CD4-positive, alpha-beta memory T cell (primary cell): ENCODE measurements at regions not wholly inside any gene's neighbourhood (a gene's known extent, or its start where the extent isn't known, plus 50 kb on each side); places are given as distances from the start of the nearest gene placed in this dataset.
"Not testable (repeated sequence)": the region's sequence is repeated elsewhere in the genome, so short reads cannot be mapped to it uniquely, and the experiment has no call there.

ENCODE experiments used
- CTCF ChIA-PET: fragments of 350-600 bp; sonication (Branson Sonifier 250); formaldehyde crosslinking; loops from one replicate; lab custom pipeline; 2021; ENCODE audit warnings: inconsistent platforms; ENCODE audit not compliant: partially characterized antibody; lab: Charles Lee
- POLR2A ChIA-PET: fragments of 350-600 bp; sonication (Branson Sonifier 250); formaldehyde crosslinking; loops from one replicate; lab custom pipeline; 2021; ENCODE audit not compliant: partially characterized antibody; lab: Charles Lee
- DNase-seq, 5 donors: peaks; one replicate each; pipeline versions ENCODE4 v3.0.0 to v3.0.0-alpha.2; 2020 to 2022; ENCODE audit warnings: mixed read lengths in 1 of 5
- H3K27ac ChIP-seq: one replicate; pipeline ENCODE4 v1.7.0; 2013; ENCODE audit warnings: low read depth, low read length
- H3K27me3 ChIP-seq: 2 replicates; pipeline ENCODE4 v1.7.0; 2013; ENCODE audit warnings: mild to moderate bottlenecking, low read length, moderate library complexity; ENCODE audit not compliant: insufficient read depth
- H3K36me3 ChIP-seq: 2 replicates; pipeline ENCODE4 v1.7.0; 2013; ENCODE audit warnings: mild to moderate bottlenecking, low read length, moderate library complexity; ENCODE audit not compliant: insufficient read depth
- H3K4me1 ChIP-seq: 2 replicates; pipeline ENCODE4 v1.7.0; 2013; ENCODE audit warnings: mild to moderate bottlenecking, low read length, moderate library complexity; ENCODE audit not compliant: insufficient read depth
- H3K4me3 ChIP-seq, 2 donors: one replicate each; pipeline ENCODE4 v1.7.0; 2013; ENCODE audit warnings: low read length in 2 of 2, mild to moderate bottlenecking in 1 of 2
- H3K9me3 ChIP-seq, 2 donors: one replicate each; pipeline ENCODE4 v1.7.0; 2013; ENCODE audit warnings: low read length in 2 of 2, control low read depth in 1 of 2; ENCODE audit not compliant: control insufficient read depth in 1 of 2
- H3K27ac Mint-ChIP-seq, 7 donors: one replicate each; pipeline ENCODE4 v1.8.0; 2020 to 2021; ENCODE audit warnings: mixed read lengths in 7 of 7, mild to moderate bottlenecking in 6 of 7, inconsistent platforms in 3 of 7, moderate library complexity in 3 of 7
- H3K27me3 Mint-ChIP-seq, 2 donors: one replicate each; pipeline ENCODE4 v1.8.0; 2020 to 2021; ENCODE audit warnings: mixed read lengths in 2 of 2
- H3K36me3 Mint-ChIP-seq, 2 donors: one replicate each; pipeline ENCODE4 v1.8.0; 2020 to 2021; ENCODE audit warnings: mixed read lengths in 2 of 2, inconsistent platforms in 1 of 2, mild to moderate bottlenecking in 1 of 2
- H3K4me1 Mint-ChIP-seq, 4 donors: one replicate each; pipeline ENCODE4 v1.8.0; 2020 to 2021; ENCODE audit warnings: mixed read lengths in 4 of 4, mild to moderate bottlenecking in 1 of 4
- H3K4me3 Mint-ChIP-seq, 8 donors: one replicate each; pipeline ENCODE4 v1.8.0; 2020 to 2021; ENCODE audit warnings: mixed read lengths in 8 of 8, mild to moderate bottlenecking in 7 of 8, moderate library complexity in 6 of 8, inconsistent platforms in 3 of 8
- H3K9me3 Mint-ChIP-seq, 8 donors: one replicate each; pipeline ENCODE4 v1.8.0; 2020 to 2021; ENCODE audit warnings: mixed read lengths in 8 of 8, mild to moderate bottlenecking in 5 of 8, inconsistent platforms in 3 of 8, moderate library complexity in 1 of 8
- intact Hi-C: fragments of 100-400 bp; cut with micrococcal nuclease; formaldehyde crosslinking; loops from one replicate; pipeline ENCODE4 v1.15.1; 2023

DNA sequence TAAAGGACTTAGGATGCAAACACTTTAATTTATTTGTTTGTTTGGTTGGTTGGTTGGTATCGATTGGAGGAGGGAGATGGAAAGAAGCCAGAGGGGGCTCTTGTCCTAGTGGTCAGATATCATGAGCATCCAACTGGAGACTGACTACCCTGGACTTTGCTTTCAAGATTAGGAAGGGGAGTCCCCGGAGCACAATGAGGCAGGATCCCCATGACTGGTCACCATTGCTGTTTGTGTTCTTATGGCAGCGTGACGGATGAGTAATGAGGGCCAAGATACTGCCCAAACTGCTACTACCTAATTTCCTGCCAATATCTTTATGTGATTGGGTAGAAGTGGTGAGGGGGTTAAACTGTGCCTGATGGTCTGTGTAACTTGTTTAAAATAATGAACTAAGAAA lies 354.6 kb upstream of the ROPN1 start:
- H3K27me3 Mint-ChIP-seq = peaks cover 5 to 7% of the 10 kb centered on the region in 2 donors
- H3K4me3 ChIP-seq = no peak overlapping the region
- H3K4me3 Mint-ChIP-seq = no peak overlapping the region
- no peaks in the 10 kb centered on the region for H3K27me3 ChIP-seq
- CTCF ChIA-PET = no interaction called here
- no peaks in the 10 kb centered on the region for H3K4me1 Mint-ChIP-seq
- no peak overlapping the region for H3K27ac ChIP-seq
- POLR2A ChIA-PET = no interaction called here
- DNase-seq = no peak
- H3K36me3 ChIP-seq = no peaks in the 10 kb centered on the region
- H3K4me1 ChIP-seq = no peaks in the 10 kb centered on the region
- intact Hi-C loops = no loop called here
- no peaks in the 10 kb centered on the region for H3K36me3 Mint-ChIP-seq
- no peaks in the 10 kb centered on the region for H3K9me3 ChIP-seq
- H3K9me3 Mint-ChIP-seq = peaks cover 0 to 2% (median 0%) of the 10 kb centered on the region in 8 donors
- H3K27ac Mint-ChIP-seq = no peak overlapping the region

- Mint-ChIP-seq H3K9me3 (peaks cover 0 to 2% (median 0%) of the 10 kb centered on the region in 8 donors), H3K27me3 (peaks cover 4 to 5% of the 10 kb centered on the region in 2 donors), H3K4me1 (no peaks in the 10 kb centered on the region), H3K36me3 (no peaks in the 10 kb centered on the region), H3K27ac (no peak overlapping the region), H3K4me3 (no peak overlapping the region)
- Histone ChIP-seq H3K4me3 (no peak overlapping the region), H3K27ac (no peak overlapping the region), H3K36me3 (no peaks in the 10 kb centered on the region), H3K4me1 (no peaks in the 10 kb centered on the region), H3K27me3 (no peaks in the 10 kb centered on the region), H3K9me3 (no peaks in the 10 kb centered on the region)
- POLR2A ChIA-PET = no interaction called here
- CTCF ChIA-PET = no interaction called here
- DNase-seq = no peak
- intact Hi-C loops = no loop called here
These were observed 355.5 kb upstream of the ROPN1 start for GRCh38 chr3:124347418-124347817.

DNA sequence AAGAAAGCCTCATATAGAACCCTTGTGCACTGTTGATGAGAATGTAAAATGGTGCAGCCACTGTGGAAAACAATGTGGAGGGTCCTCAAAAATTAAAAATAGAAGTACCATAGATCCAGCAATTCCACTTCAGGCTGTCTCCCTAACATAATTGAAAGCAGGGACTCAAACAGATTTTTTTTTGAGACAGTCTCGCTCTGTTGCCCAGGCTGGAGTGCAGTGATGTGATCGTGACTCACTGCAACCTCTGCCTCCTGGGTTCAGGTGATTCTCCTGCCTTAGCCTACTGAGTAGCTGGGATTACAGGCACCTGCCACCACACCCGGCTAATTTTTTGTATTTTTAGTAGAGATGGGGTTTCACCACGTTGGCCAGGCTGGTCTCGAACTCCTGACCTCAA lies 356.6 kb upstream of the ROPN1 start:
- H3K9me3 ChIP-seq, H3K27me3 ChIP-seq, H3K4me3 Mint-ChIP-seq, H3K4me1 ChIP-seq, H3K36me3 ChIP-seq, DNase-seq, H3K27me3 Mint-ChIP-seq, H3K27ac ChIP-seq, H3K9me3 Mint-ChIP-seq, H3K4me3 ChIP-seq, H3K27ac Mint-ChIP-seq, intact Hi-C loops, H3K36me3 Mint-ChIP-seq, CTCF ChIA-PET, POLR2A ChIA-PET, H3K4me1 Mint-ChIP-seq: not testable (repeated sequence)

DNA sequence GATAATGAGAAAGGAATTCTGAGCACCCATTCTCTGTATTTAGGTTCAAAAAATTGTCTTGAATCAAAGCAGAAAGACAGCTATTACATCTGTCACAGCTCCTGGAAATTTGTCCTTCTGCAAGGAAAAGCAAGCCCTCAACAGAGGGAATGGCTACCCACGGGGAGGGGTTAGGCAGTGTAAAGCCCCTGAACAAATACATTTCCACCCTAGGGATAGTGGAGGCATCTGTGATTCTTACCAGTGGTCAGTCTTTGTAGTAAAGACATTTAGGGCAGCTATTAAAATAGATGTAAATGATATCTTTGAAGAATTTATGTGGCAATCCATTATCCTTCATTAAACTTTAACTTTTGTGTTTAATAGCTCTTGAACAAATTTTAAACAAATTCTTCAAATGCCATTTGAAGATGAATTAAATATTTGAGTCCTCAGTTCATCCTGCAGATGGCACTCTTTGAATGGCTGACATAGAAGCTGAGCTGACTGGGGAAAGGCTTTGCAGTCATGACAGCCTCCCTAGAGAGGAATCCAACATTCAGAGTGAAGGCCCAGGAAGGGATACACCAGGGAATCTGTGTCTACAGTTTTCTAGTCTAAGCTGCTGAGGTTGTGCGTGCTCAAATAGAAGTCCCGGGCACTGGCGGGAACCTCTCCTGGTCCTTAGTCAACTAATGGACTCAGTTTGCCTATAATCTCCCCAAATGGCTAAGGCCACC lies 359.7 kb upstream of the ROPN1 start:
- H3K9me3 ChIP-seq = no peaks in the 10 kb centered on the region
- no peaks in the 10 kb centered on the region for H3K4me1 ChIP-seq
- no peaks in the 10 kb centered on the region for H3K27me3 ChIP-seq
- no peaks in the 10 kb centered on the region for H3K36me3 Mint-ChIP-seq
- H3K27ac ChIP-seq = no peak overlapping the region
- ChIA-PET POLR2A (no interaction called here), CTCF (interaction anchor here (1.3 to 1.7 kb wide), 2 partner anchors 11 to 209 kb away, joined by 4 read pairs; no protein-coding TSS in a partner anchor)
- H3K4me3 ChIP-seq = no peak overlapping the region
- no peak overlapping the region for H3K27ac Mint-ChIP-seq
- H3K36me3 ChIP-seq = no peaks in the 10 kb centered on the region
- H3K27me3 Mint-ChIP-seq = peaks cover 2 to 5% of the 10 kb centered on the region in 2 donors
- H3K4me3 Mint-ChIP-seq = no peak overlapping the region
- intact Hi-C loops = no loop called here
- no peaks in the 10 kb centered on the region for H3K4me1 Mint-ChIP-seq
- H3K9me3 Mint-ChIP-seq = peaks cover 0 to 2% (median 0%) of the 10 kb centered on the region in 8 donors
- DNase-seq = no peak

- H3K4me1 Mint-ChIP-seq = no peaks in the 10 kb centered on the region
- H3K9me3 ChIP-seq = no peaks in the 10 kb centered on the region
- H3K36me3 ChIP-seq = no peaks in the 10 kb centered on the region
- CTCF ChIA-PET = interaction anchor here (1.7 kb wide), 1 partner anchor 208 kb away, joined by 4 read pairs; no protein-coding TSS in a partner anchor
- H3K27ac ChIP-seq = no peak overlapping the region
- intact Hi-C loops = no loop called here
- POLR2A ChIA-PET = no interaction called here
- H3K36me3 Mint-ChIP-seq = no peaks in the 10 kb centered on the region
- no peak overlapping the region for H3K27ac Mint-ChIP-seq
- H3K9me3 Mint-ChIP-seq = peaks cover 0 to 3% (median 0%) of the 10 kb centered on the region in 8 donors
- no peaks in the 10 kb centered on the region for H3K27me3 ChIP-seq
- DNase-seq = no peak
- no peak overlapping the region for H3K4me3 Mint-ChIP-seq
- H3K4me1 ChIP-seq = no peaks in the 10 kb centered on the region
- H3K4me3 ChIP-seq = no peak overlapping the region
- peaks cover 4 to 10% of the 10 kb centered on the region in 2 donors for H3K27me3 Mint-ChIP-seq
These were observed 360.2 kb upstream of the ROPN1 start for GRCh38 chr3:124352149-124352539.

GRCh38 chr3:124353691-124354090 lies 361.8 kb upstream of the ROPN1 start:
- no peaks in the 10 kb centered on the region for H3K36me3 Mint-ChIP-seq
- H3K4me3 Mint-ChIP-seq = no peak overlapping the region
- no peak overlapping the region for H3K27ac Mint-ChIP-seq
- ChIA-PET CTCF (no interaction called here), POLR2A (no interaction called here)
- Histone ChIP-seq H3K9me3 (no peaks in the 10 kb centered on the region), H3K36me3 (no peaks in the 10 kb centered on the region), H3K4me3 (no peak overlapping the region), H3K4me1 (no peaks in the 10 kb centered on the region), H3K27ac (no peak overlapping the region), H3K27me3 (no peaks in the 10 kb centered on the region)
- intact Hi-C loops = no loop called here
- DNase-seq = no peak
- H3K4me1 Mint-ChIP-seq = no peaks in the 10 kb centered on the region
- peaks cover 0 to 3% (median 0%) of the 10 kb centered on the region in 8 donors for H3K9me3 Mint-ChIP-seq
- H3K27me3 Mint-ChIP-seq = peaks cover 6 to 11% of the 10 kb centered on the region in 2 donors

DNA sequence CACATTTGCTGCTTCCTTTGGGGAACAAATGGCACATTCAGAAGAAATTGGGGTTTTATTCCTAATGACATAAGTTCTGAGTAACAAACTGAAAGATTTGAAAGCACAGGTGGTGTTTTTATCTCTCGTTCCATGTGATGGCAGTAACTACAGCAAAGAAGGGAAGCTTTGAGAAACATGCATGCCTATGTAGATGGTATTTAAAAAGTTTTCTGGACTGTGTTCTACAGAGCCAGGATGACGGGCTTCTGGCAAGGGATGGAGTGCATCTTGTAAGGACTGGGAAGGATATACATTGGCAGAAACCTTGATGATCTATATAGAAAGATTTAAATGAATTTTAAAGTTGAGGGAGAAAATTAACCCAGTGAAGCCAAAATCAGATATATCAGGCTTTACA lies 362.2 kb upstream of the ROPN1 start:
- CTCF ChIA-PET = no interaction called here
- Histone ChIP-seq H3K9me3 (no peaks in the 10 kb centered on the region), H3K4me3 (no peak overlapping the region), H3K27me3 (no peaks in the 10 kb centered on the region), H3K4me1 (no peaks in the 10 kb centered on the region), H3K36me3 (no peaks in the 10 kb centered on the region), H3K27ac (no peak overlapping the region)
- Mint-ChIP-seq H3K27me3 (peaks cover 8 to 11% of the 10 kb centered on the region in 2 donors), H3K9me3 (peaks cover 0 to 3% (median 0%) of the 10 kb centered on the region in 8 donors), H3K36me3 (no peaks in the 10 kb centered on the region), H3K27ac (no peak overlapping the region), H3K4me3 (no peak overlapping the region), H3K4me1 (no peaks in the 10 kb centered on the region)
- POLR2A ChIA-PET = no interaction called here
- intact Hi-C loops = no loop called here
- DNase-seq = no peak
